PC-9 (cell line): ENCODE measurements at regions not wholly inside any gene's neighbourhood (a gene's known extent, or its start where the extent isn't known, plus 50 kb on each side); places are given as distances from the start of the nearest gene placed in this dataset.

Experiments used
- BruUV-seq: library from RNA; stranded (reverse); fragments of 400-500 nt; replicated peaks from 2 replicates; lab custom pipeline; 2021; lab: Mats Ljungman, UMichigan
- CTCF ChIA-PET: fragments of 300-600 bp; sonication (Branson Sonifier 250); formaldehyde crosslinking; loops from one replicate; lab custom pipeline; 2022; ENCODE audit warnings: antibody characterized with exemption; lab: Charles Lee
- POLR2A ChIA-PET: fragments of 300-600 bp; sonication (Branson Sonifier 250); formaldehyde crosslinking; loops from one replicate; lab custom pipeline; 2022; ENCODE audit warnings: antibody characterized with exemption; ENCODE audit not compliant: unreplicated experiment; lab: Charles Lee
- DNase-seq, 2 experiments: peaks; one replicate each; pipeline versions ENCODE4 v3.0.0 to v3.0.0-alpha.2; 2015 to 2022; ENCODE audit warnings: mixed read lengths in 1 of 2
- H2AFZ ChIP-seq: fragments of 200-600 bp; sonication (generic); 2 replicates; pipeline ENCODE4 v1.8.1; 2017; ENCODE audit warnings: antibody characterized with exemption
- H3F3A ChIP-seq: fragments of 200-600 bp; sonication (generic); 2 replicates; pipeline ENCODE4 v1.8.1; 2017; ENCODE audit warnings: antibody characterized with exemption, mild to moderate bottlenecking, low read depth; ENCODE audit not compliant: insufficient read depth
- H3K27ac ChIP-seq: fragments of 200-600 bp; sonication (generic); 2 replicates; pipeline ENCODE4 v1.6.1; 2016; ENCODE audit warnings: mixed run types
- H3K27me3 ChIP-seq: fragments of 200-600 bp; sonication (generic); 2 replicates; pipeline ENCODE4 v1.6.1; 2016; ENCODE audit warnings: low read depth, mixed run types; ENCODE audit not compliant: insufficient read depth
- H3K36me3 ChIP-seq: fragments of 200-600 bp; sonication (generic); 2 replicates; pipeline ENCODE4 v1.6.1; 2016; ENCODE audit warnings: low read depth, mixed run types
- H3K4me1 ChIP-seq: fragments of 200-600 bp; sonication (generic); replicated peaks from 2 replicates; pipeline ENCODE4 v1.6.1; 2016; ENCODE audit warnings: mixed run types; ENCODE audit not compliant: insufficient read depth
- H3K4me2 ChIP-seq: fragments of 200-600 bp; sonication (generic); 2 replicates; pipeline ENCODE4 v1.6.1; 2017; ENCODE audit warnings: mixed run types
- H3K4me3 ChIP-seq: fragments of 200-600 bp; sonication (generic); 2 replicates; pipeline ENCODE4 v1.6.1; 2016; ENCODE audit warnings: mixed run types
- H3K79me2 ChIP-seq: fragments of 200-600 bp; sonication (generic); 2 replicates; pipeline ENCODE4 v1.6.1; 2017; ENCODE audit warnings: low read depth, mixed run types
- H3K9me2 ChIP-seq: fragments of 200-600 bp; sonication (generic); 2 replicates; pipeline ENCODE4 v1.8.1; 2017; ENCODE audit warnings: mild to moderate bottlenecking; ENCODE audit not compliant: insufficient read depth
- H3K9me3 ChIP-seq: fragments of 200-600 bp; sonication (generic); 2 replicates; pipeline ENCODE4 v1.8.1; 2016; ENCODE audit warnings: low read depth; ENCODE audit not compliant: insufficient read depth
- H4K20me1 ChIP-seq: fragments of 200-600 bp; sonication (generic); 2 replicates; pipeline ENCODE4 v1.8.1; 2017; ENCODE audit not compliant: insufficient read depth
- CTCF ChIP-seq: fragments of 200-600 bp; sonication (generic); conservative IDR thresholded peaks from 2 replicates; pipeline ENCODE4 v1.6.1; 2017; ENCODE audit warnings: mixed run types, antibody characterized with exemption, mild to moderate bottlenecking, moderate library complexity
- EZH2 ChIP-seq: fragments of 200-600 bp; sonication (generic); IDR thresholded peaks from 2 replicates; pipeline ENCODE4 v1.8.0; 2017; ENCODE audit warnings: antibody characterized with exemption, low read depth
- intact Hi-C: fragments of 100-400 bp; cut with micrococcal nuclease; formaldehyde crosslinking; loops from one replicate; pipeline ENCODE4 v1.10.0; 2022; ENCODE audit not compliant: unreplicated experiment

- intact Hi-C loops = no loop called here
- H4K20me1 ChIP-seq = no peaks in the 10 kb centered on the region
- H3K4me2 ChIP-seq = no peak overlapping the region
- no peak for TF ChIP-seq EZH2
- no peak for TF ChIP-seq CTCF
- no peaks in the 10 kb centered on the region for H3K79me2 ChIP-seq
- H3K27me3 ChIP-seq = no peaks in the 10 kb centered on the region
- no peaks in the 10 kb centered on the region for H3K4me1 ChIP-seq
- H3F3A ChIP-seq = no peaks in the 10 kb centered on the region
- no peak overlapping the region for H3K4me3 ChIP-seq
- no peak for DNase-seq
- no peaks in the 10 kb centered on the region for H3K36me3 ChIP-seq
- no TSS peak for BruUV-seq
- ChIA-PET POLR2A (no interaction called here), CTCF (no interaction called here)
- no peak overlapping the region for H2AFZ ChIP-seq
- H3K9me2 ChIP-seq = no peaks in the 10 kb centered on the region
- H3K27ac ChIP-seq = no peak overlapping the region
- H3K9me3 ChIP-seq = no peaks in the 10 kb centered on the region
Measured at GRCh38 chr17:14950216-14950615, 314.9 kb downstream of the PMP22 start.

- BruUV-seq = no TSS peak
- H3K79me2 ChIP-seq = no peaks in the 10 kb centered on the region
- no peak overlapping the region for H3K27ac ChIP-seq
- ChIA-PET POLR2A (no interaction called here), CTCF (no interaction called here)
- no peaks in the 10 kb centered on the region for H3F3A ChIP-seq
- H3K4me3 ChIP-seq = no peak overlapping the region
- no peaks in the 10 kb centered on the region for H3K9me2 ChIP-seq
- H3K27me3 ChIP-seq = no peaks in the 10 kb centered on the region
- H3K4me2 ChIP-seq = no peak overlapping the region
- DNase-seq = no peak
- intact Hi-C loops = no loop called here
- H3K36me3 ChIP-seq = no peaks in the 10 kb centered on the region
- H2AFZ ChIP-seq = no peak overlapping the region
- no peaks in the 10 kb centered on the region for H3K4me1 ChIP-seq
- TF ChIP-seq EZH2 (no peak), CTCF (no peak)
- H4K20me1 ChIP-seq = no peaks in the 10 kb centered on the region
- no peaks in the 10 kb centered on the region for H3K9me3 ChIP-seq
Measured at GRCh38 chr17:14947671-14948070, 317.5 kb downstream of the PMP22 start.

GRCh38 chr17:14946481-14946880 lies 318.6 kb downstream of the PMP22 start:
- H3F3A ChIP-seq = no peaks in the 10 kb centered on the region
- no peaks in the 10 kb centered on the region for H3K9me3 ChIP-seq
- no peak overlapping the region for H3K27ac ChIP-seq
- H3K27me3 ChIP-seq = no peaks in the 10 kb centered on the region
- H2AFZ ChIP-seq = no peak overlapping the region
- BruUV-seq = no TSS peak
- CTCF ChIA-PET = no interaction called here
- no peak for DNase-seq
- intact Hi-C loops = no loop called here
- no peak overlapping the region for H3K4me3 ChIP-seq
- no peaks in the 10 kb centered on the region for H3K36me3 ChIP-seq
- POLR2A ChIA-PET = no interaction called here
- H3K79me2 ChIP-seq = no peaks in the 10 kb centered on the region
- no peaks in the 10 kb centered on the region for H3K4me1 ChIP-seq
- TF ChIP-seq EZH2 (no peak), CTCF (no peak)
- no peaks in the 10 kb centered on the region for H3K9me2 ChIP-seq
- no peaks in the 10 kb centered on the region for H4K20me1 ChIP-seq
- no peak overlapping the region for H3K4me2 ChIP-seq
